ENCODE measurements at regions not wholly inside any gene's neighbourhood (a gene's known extent, or its start where the extent isn't known, plus 50 kb on each side); places are given as distances from the start of the nearest gene placed in this dataset.

DNA sequence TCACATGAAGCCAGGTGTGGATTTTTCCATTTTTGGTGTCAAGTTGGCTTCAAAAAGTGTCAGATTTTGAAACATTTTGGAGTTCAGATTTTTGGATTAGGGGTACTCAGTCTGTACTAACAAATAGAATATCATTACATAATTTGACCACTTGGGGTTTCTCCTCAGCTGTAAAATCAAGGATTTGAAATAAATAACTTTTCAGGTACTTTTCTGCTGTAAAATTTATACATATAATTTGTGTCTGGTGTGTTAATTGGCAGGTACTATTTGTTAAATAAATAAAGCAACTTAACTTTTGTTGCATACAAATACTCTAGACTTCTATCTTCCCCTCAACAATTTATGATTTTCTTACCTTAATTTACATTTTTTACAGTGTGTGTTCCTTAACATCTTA is 234.1 kb upstream of the PRICKLE1 start:
- Histone ChIP-seq H3K4me1 (ENCODE audit: control insufficient read depth, insufficient read depth, low read length, poor library complexity, severe bottlenecking) (no peaks in the 10 kb centered on the region), H3K9me3 (ENCODE audit: control insufficient read depth in 2 of 2, low read length in 2 of 2) (no peaks in the 10 kb centered on the region), H3K4me3 (ENCODE audit: low read depth, low read length) (no peak overlapping the region), H3K36me3 (ENCODE audit: control insufficient read depth, insufficient read depth, low read length) (no peaks in the 10 kb centered on the region), H3K27me3 (ENCODE audit: control insufficient read depth, insufficient read depth, low read length) (no peaks in the 10 kb centered on the region), H3K27ac (ENCODE audit: insufficient read depth, low read length, poor library complexity, severe bottlenecking) (no peak overlapping the region)
- H3K4me1 Mint-ChIP-seq = no peaks in the 10 kb centered on the region
- H3K27me3 Mint-ChIP-seq = peaks cover 4% of the 10 kb centered on the region
- H3K27ac Mint-ChIP-seq = no peak overlapping the region
- no peak overlapping the region for H3K4me3 Mint-ChIP-seq
- H3K36me3 Mint-ChIP-seq = no peaks in the 10 kb centered on the region
- no peak for DNase-seq
- H3K9me3 Mint-ChIP-seq = peaks cover 0 to 4% (median 2%) of the 10 kb centered on the region in 7 donors
- ATAC-seq (ENCODE audit: low read depth in 2 of 2) = no peak

DNA sequence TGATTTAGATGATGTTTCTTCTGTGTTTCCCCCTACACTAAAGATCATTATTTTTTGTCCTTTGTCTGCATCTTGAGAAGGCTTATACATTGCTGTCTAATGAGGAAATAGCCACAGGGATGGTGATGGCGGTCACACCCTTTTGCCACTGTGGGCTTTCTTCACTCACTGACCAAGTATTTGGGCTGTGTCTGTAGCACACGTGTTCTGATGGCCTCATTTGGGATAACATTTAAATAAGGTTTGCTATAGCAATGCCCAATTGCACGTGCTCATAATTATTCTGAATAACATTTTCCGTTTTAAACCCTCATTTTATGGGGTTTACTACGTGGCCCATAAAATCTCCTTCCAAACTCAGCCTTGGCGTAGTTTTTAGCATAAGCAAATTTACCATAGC is 230.3 kb upstream of the PRICKLE1 start:
- H3K27me3 ChIP-seq (ENCODE audit: control insufficient read depth, insufficient read depth, low read length) = no peaks in the 10 kb centered on the region
- ATAC-seq (ENCODE audit: low read depth in 2 of 2) = no peak
- no peaks in the 10 kb centered on the region for H3K36me3 Mint-ChIP-seq
- DNase-seq = no peak
- H3K9me3 Mint-ChIP-seq = peaks cover 0 to 7% (median 2%) of the 10 kb centered on the region in 7 donors
- H3K27ac ChIP-seq (ENCODE audit: insufficient read depth, low read length, poor library complexity, severe bottlenecking) = no peak overlapping the region
- H3K27me3 Mint-ChIP-seq = peaks cover 4% of the 10 kb centered on the region
- H3K27ac Mint-ChIP-seq = no peak overlapping the region
- H3K36me3 ChIP-seq (ENCODE audit: control insufficient read depth, insufficient read depth, low read length) = no peaks in the 10 kb centered on the region
- no peak overlapping the region for H3K4me3 Mint-ChIP-seq
- no peaks in the 10 kb centered on the region for H3K9me3 ChIP-seq (ENCODE audit: control insufficient read depth in 2 of 2, low read length in 2 of 2)
- H3K4me3 ChIP-seq (ENCODE audit: low read depth, low read length) = no peak overlapping the region
- no peaks in the 10 kb centered on the region for H3K4me1 ChIP-seq (ENCODE audit: control insufficient read depth, insufficient read depth, low read length, poor library complexity, severe bottlenecking)
- H3K4me1 Mint-ChIP-seq = no peaks in the 10 kb centered on the region

DNA sequence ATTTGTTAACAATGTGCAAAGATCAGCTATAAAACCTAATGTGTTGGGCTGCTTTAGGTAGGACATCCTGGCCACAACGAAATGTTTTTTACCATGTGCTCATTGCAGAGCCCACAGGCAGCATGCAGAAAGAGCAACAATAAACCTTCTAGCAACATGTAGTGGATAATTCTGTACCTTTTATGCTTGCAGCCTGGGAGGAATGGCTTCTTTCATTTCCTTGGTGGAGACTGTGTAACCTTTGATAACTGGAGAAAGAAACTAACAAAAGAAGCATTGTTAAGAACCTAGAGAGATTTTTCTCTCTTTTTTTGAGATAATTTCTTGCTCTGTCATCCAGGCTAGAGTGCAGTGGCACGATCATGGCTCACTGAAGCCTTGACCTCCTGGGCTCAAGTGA is 225.5 kb upstream of the PRICKLE1 start:
- Histone ChIP-seq H3K4me1 (ENCODE audit: control insufficient read depth, insufficient read depth, low read length, poor library complexity, severe bottlenecking) (no peaks in the 10 kb centered on the region), H3K4me3 (ENCODE audit: low read depth, low read length) (no peak overlapping the region), H3K9me3 (ENCODE audit: control insufficient read depth in 2 of 2, low read length in 2 of 2) (no peaks in the 10 kb centered on the region), H3K27ac (ENCODE audit: insufficient read depth, low read length, poor library complexity, severe bottlenecking) (no peak overlapping the region), H3K36me3 (ENCODE audit: control insufficient read depth, insufficient read depth, low read length) (no peaks in the 10 kb centered on the region), H3K27me3 (ENCODE audit: control insufficient read depth, insufficient read depth, low read length) (no peaks in the 10 kb centered on the region)
- no peak overlapping the region for H3K4me3 Mint-ChIP-seq
- ATAC-seq (ENCODE audit: low read depth in 2 of 2) (no peak), DNase-seq (no peak)
- H3K36me3 Mint-ChIP-seq = no peaks in the 10 kb centered on the region
- H3K4me1 Mint-ChIP-seq = no peaks in the 10 kb centered on the region
- H3K27ac Mint-ChIP-seq = no peak overlapping the region
- peaks cover 0 to 4% (median 2%) of the 10 kb centered on the region in 7 donors for H3K9me3 Mint-ChIP-seq
- peaks cover 4% of the 10 kb centered on the region for H3K27me3 Mint-ChIP-seq

DNA sequence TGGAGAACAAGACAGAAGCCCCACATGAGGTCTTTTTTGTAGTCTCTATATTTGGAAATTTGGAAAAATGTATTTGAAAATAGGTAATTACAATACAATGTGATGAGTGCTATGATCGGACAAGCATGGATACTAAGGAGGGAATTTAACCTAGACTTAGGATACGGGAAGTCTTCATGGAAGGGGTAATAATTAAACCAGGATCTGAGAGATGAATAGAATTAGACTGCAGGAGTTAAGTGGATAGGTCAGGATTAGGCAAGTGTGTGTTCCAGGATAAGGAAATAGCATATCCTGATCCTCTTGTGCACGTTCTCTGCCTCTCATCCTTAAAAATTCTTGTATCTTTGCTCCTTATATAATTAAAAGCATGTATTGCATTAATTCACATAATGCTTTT is 223.3 kb upstream of the PRICKLE1 start:
- Histone ChIP-seq H3K4me1 (ENCODE audit: control insufficient read depth, insufficient read depth, low read length, poor library complexity, severe bottlenecking) (no peaks in the 10 kb centered on the region), H3K9me3 (ENCODE audit: control insufficient read depth in 2 of 2, low read length in 2 of 2) (no peaks in the 10 kb centered on the region), H3K27me3 (ENCODE audit: control insufficient read depth, insufficient read depth, low read length) (no peaks in the 10 kb centered on the region), H3K36me3 (ENCODE audit: control insufficient read depth, insufficient read depth, low read length) (no peaks in the 10 kb centered on the region), H3K27ac (ENCODE audit: insufficient read depth, low read length, poor library complexity, severe bottlenecking) (no peak overlapping the region), H3K4me3 (ENCODE audit: low read depth, low read length) (no peak overlapping the region)
- ATAC-seq (ENCODE audit: low read depth in 2 of 2) (no peak), DNase-seq (no peak)
- Mint-ChIP-seq H3K4me1 (no peaks in the 10 kb centered on the region), H3K4me3 (no peak overlapping the region), H3K27ac (no peak overlapping the region), H3K36me3 (no peaks in the 10 kb centered on the region), H3K27me3 (no peaks in the 10 kb centered on the region), H3K9me3 (peaks cover 0 to 3% (median 0%) of the 10 kb centered on the region in 7 donors)

DNA sequence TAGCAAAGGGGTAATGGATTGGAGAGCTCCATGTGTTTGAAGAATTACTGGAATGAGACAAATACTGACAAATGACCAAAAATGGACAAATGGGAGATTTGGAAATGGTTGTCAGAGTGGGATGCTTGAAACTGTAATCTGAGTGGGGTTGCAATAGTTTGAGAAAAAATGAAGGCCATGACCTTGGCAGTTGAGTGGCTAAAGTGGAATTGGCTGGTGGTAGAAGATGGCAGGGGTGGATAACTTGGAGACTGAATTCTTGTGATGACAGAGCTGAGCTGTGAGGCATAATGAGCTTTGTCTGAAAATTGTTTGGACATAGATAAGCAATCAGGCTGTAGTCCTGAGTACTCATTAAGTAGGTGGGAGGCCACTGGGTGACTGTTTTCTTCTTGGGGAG is 222.5 kb upstream of the PRICKLE1 start:
- no peak overlapping the region for H3K27ac Mint-ChIP-seq
- Histone ChIP-seq H3K4me3 (ENCODE audit: low read depth, low read length) (no peak overlapping the region), H3K9me3 (ENCODE audit: control insufficient read depth in 2 of 2, low read length in 2 of 2) (no peaks in the 10 kb centered on the region), H3K27me3 (ENCODE audit: control insufficient read depth, insufficient read depth, low read length) (no peaks in the 10 kb centered on the region), H3K27ac (ENCODE audit: insufficient read depth, low read length, poor library complexity, severe bottlenecking) (no peak overlapping the region), H3K36me3 (ENCODE audit: control insufficient read depth, insufficient read depth, low read length) (no peaks in the 10 kb centered on the region), H3K4me1 (ENCODE audit: control insufficient read depth, insufficient read depth, low read length, poor library complexity, severe bottlenecking) (no peaks in the 10 kb centered on the region)
- H3K9me3 Mint-ChIP-seq = peaks cover 0 to 3% (median 0%) of the 10 kb centered on the region in 7 donors
- no peak for ATAC-seq (ENCODE audit: low read depth in 2 of 2)
- DNase-seq = no peak
- H3K4me1 Mint-ChIP-seq = no peaks in the 10 kb centered on the region
- H3K27me3 Mint-ChIP-seq = no peaks in the 10 kb centered on the region
- no peak overlapping the region for H3K4me3 Mint-ChIP-seq
- no peaks in the 10 kb centered on the region for H3K36me3 Mint-ChIP-seq

DNA sequence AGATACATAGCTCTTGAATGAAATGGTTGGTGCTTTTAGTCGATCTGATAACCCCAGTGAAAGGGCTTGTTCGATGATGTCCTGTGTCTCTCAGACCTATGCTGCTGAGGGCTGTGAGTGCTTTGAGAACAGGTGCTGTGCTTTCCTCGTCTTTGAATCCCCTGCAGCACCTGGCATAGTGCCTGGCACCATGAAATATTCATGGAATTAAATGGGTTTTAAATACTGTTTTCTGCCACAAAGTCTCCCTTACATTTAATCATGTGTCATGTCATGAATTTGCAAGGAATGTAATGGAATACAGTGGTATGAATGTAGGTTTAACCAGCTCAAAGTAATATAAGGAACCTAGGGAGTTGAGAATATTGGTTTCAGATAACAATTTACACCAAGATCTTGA is 220.5 kb upstream of the PRICKLE1 start:
- peaks cover 0 to 3% (median 0%) of the 10 kb centered on the region in 7 donors for H3K9me3 Mint-ChIP-seq
- no peak overlapping the region for H3K4me3 Mint-ChIP-seq
- no peak for ATAC-seq (ENCODE audit: low read depth in 2 of 2)
- Histone ChIP-seq H3K27ac (ENCODE audit: insufficient read depth, low read length, poor library complexity, severe bottlenecking) (no peak overlapping the region), H3K9me3 (ENCODE audit: control insufficient read depth in 2 of 2, low read length in 2 of 2) (no peaks in the 10 kb centered on the region), H3K4me3 (ENCODE audit: low read depth, low read length) (no peak overlapping the region), H3K4me1 (ENCODE audit: control insufficient read depth, insufficient read depth, low read length, poor library complexity, severe bottlenecking) (no peaks in the 10 kb centered on the region), H3K36me3 (ENCODE audit: control insufficient read depth, insufficient read depth, low read length) (no peaks in the 10 kb centered on the region), H3K27me3 (ENCODE audit: control insufficient read depth, insufficient read depth, low read length) (no peaks in the 10 kb centered on the region)
- DNase-seq = no peak
- no peaks in the 10 kb centered on the region for H3K27me3 Mint-ChIP-seq
- H3K36me3 Mint-ChIP-seq = no peaks in the 10 kb centered on the region
- no peaks in the 10 kb centered on the region for H3K4me1 Mint-ChIP-seq
- H3K27ac Mint-ChIP-seq = no peak overlapping the region

DNA sequence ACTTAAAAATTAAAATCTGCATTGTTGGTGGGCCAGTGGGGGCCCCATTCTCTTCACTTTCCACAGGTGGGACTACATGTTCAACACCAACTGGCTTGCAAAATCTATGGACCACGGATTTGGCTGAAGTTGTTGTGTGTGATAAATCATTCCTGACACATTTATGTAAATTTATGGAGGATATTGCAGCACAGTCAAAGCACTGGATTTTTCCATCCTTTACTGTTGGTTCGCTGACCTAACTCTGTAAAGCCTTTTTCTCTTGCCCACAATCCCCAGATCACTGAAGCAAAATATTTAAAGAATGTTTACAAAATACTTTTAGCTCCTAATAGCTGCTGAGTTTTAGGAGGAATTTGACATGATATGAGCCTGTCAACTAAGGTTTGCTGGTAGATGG is 219.7 kb upstream of the PRICKLE1 start:
- Mint-ChIP-seq H3K9me3 (peaks cover 0 to 3% (median 0%) of the 10 kb centered on the region in 7 donors), H3K4me1 (no peaks in the 10 kb centered on the region), H3K27me3 (no peaks in the 10 kb centered on the region), H3K4me3 (no peak overlapping the region), H3K27ac (no peak overlapping the region), H3K36me3 (no peaks in the 10 kb centered on the region)
- Histone ChIP-seq H3K4me1 (ENCODE audit: control insufficient read depth, insufficient read depth, low read length, poor library complexity, severe bottlenecking) (no peaks in the 10 kb centered on the region), H3K27me3 (ENCODE audit: control insufficient read depth, insufficient read depth, low read length) (no peaks in the 10 kb centered on the region), H3K9me3 (ENCODE audit: control insufficient read depth in 2 of 2, low read length in 2 of 2) (no peaks in the 10 kb centered on the region), H3K27ac (ENCODE audit: insufficient read depth, low read length, poor library complexity, severe bottlenecking) (no peak overlapping the region), H3K4me3 (ENCODE audit: low read depth, low read length) (no peak overlapping the region), H3K36me3 (ENCODE audit: control insufficient read depth, insufficient read depth, low read length) (no peaks in the 10 kb centered on the region)
- no peak for DNase-seq
- ATAC-seq (ENCODE audit: low read depth in 2 of 2) = no peak

DNA sequence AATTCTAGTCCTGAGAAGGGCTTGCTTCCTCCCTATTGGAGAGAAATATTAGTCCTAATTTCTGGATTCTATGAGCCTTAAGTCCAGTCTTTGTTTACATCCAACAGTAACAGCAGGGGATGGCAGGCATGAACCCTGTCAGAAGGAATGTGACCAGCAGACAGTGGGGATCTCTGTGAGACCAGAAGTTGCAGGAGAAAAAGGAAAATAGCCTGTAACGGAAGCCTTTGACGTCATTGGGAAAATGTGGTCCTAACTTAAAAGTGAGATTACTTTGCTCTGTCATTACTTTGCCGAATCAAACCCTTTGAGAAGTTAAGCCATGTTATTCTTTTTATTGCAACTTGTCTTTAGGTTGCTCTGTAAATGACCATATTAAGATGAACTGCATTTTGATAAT is 218.2 kb upstream of the PRICKLE1 start:
- H3K36me3 ChIP-seq (ENCODE audit: control insufficient read depth, insufficient read depth, low read length) = no peaks in the 10 kb centered on the region
- H3K4me3 ChIP-seq (ENCODE audit: low read depth, low read length) = no peak overlapping the region
- Mint-ChIP-seq H3K9me3 (peaks cover 0 to 3% (median 0%) of the 10 kb centered on the region in 7 donors), H3K4me3 (no peak overlapping the region), H3K36me3 (no peaks in the 10 kb centered on the region), H3K27ac (no peak overlapping the region), H3K4me1 (no peaks in the 10 kb centered on the region), H3K27me3 (no peaks in the 10 kb centered on the region)
- no peaks in the 10 kb centered on the region for H3K27me3 ChIP-seq (ENCODE audit: control insufficient read depth, insufficient read depth, low read length)
- no peak for ATAC-seq (ENCODE audit: low read depth in 2 of 2)
- no peak overlapping the region for H3K27ac ChIP-seq (ENCODE audit: insufficient read depth, low read length, poor library complexity, severe bottlenecking)
- no peak for DNase-seq
- H3K4me1 ChIP-seq (ENCODE audit: control insufficient read depth, insufficient read depth, low read length, poor library complexity, severe bottlenecking) = no peaks in the 10 kb centered on the region
- no peaks in the 10 kb centered on the region for H3K9me3 ChIP-seq (ENCODE audit: control insufficient read depth in 2 of 2, low read length in 2 of 2)

All from CD4-positive, CD25-positive, alpha-beta regulatory T cell (primary cell).